Activated CD4-positive, alpha-beta T cell treated with anti-CD3 and anti-CD28 coated beads, Interleukin-2, amount 10 ng/mL, durations not matched to agents 7 days and 5 days (primary cell): ENCODE measurements at regions not wholly inside any gene's neighbourhood (a gene's known extent, or its start where the extent isn't known, plus 50 kb on each side); places are given as distances from the start of the nearest gene placed in this dataset.

Experiments
- CTCF ChIA-PET: fragments of 350-600 bp; sonication (Branson Sonifier 250); formaldehyde crosslinking; loops from one replicate; lab custom pipeline; 2021; ENCODE audit warnings: antibody characterized with exemption; lab: Charles Lee
- POLR2A ChIA-PET: fragments of 350-600 bp; sonication (Branson Sonifier 250); formaldehyde crosslinking; loops from one replicate; lab custom pipeline; 2021; ENCODE audit warnings: antibody characterized with exemption; lab: Charles Lee
- DNase-seq: peaks from one replicate; pipeline ENCODE4 v3.0.0-alpha.2; 2020
- H3K27ac Mint-ChIP-seq: one replicate; pipeline ENCODE4 v1.8.0; 2021; ENCODE audit warnings: mild to moderate bottlenecking, moderate library complexity, mixed read lengths
- H3K27me3 Mint-ChIP-seq: one replicate; pipeline ENCODE4 v1.8.0; 2021; ENCODE audit warnings: mixed read lengths
- H3K36me3 Mint-ChIP-seq: one replicate; pipeline ENCODE4 v1.8.0; 2021; ENCODE audit warnings: low read depth, mixed read lengths
- H3K4me1 Mint-ChIP-seq: one replicate; pipeline ENCODE4 v1.8.0; 2021; ENCODE audit warnings: mixed read lengths
- H3K4me3 Mint-ChIP-seq: one replicate; pipeline ENCODE4 v1.8.0; 2021; ENCODE audit warnings: mild to moderate bottlenecking, moderate library complexity, mixed read lengths
- H3K9me3 Mint-ChIP-seq: one replicate; pipeline ENCODE4 v1.8.0; 2021; ENCODE audit warnings: mixed read lengths

- Mint-ChIP-seq H3K9me3 (no peaks in the 10 kb centered on the region), H3K27ac (no peak overlapping the region), H3K4me3 (no peak overlapping the region), H3K27me3 (no peaks in the 10 kb centered on the region), H3K4me1 (peaks cover 12% of the 10 kb centered on the region), H3K36me3 (no peaks in the 10 kb centered on the region)
- DNase-seq: no peak
- ChIA-PET POLR2A (no interaction called here), CTCF (interaction anchor here (0.8 to 1.2 kb wide), 3 partner anchors 16 to 50 kb away, joined by 3 to 8 read pairs (median 3); no protein-coding TSS in a partner anchor)
Measured at GRCh38 chr6:53744321-53744720, 50.5 kb upstream of the LRRC1 start.

GRCh38 chr6:53741034-53741823, 53.6 kb upstream of the LRRC1 start:
- ChIA-PET POLR2A (no interaction called here), CTCF (no interaction called here)
- Mint-ChIP-seq H3K27ac (peak overlapping the region; percentile 34), H3K27me3 (no peaks in the 10 kb centered on the region), H3K4me3 (peak overlapping the region; percentile 24), H3K4me1 (peaks cover 12% of the 10 kb centered on the region), H3K36me3 (no peaks in the 10 kb centered on the region), H3K9me3 (no peaks in the 10 kb centered on the region)
- DNase-seq: peak; percentile 16

GRCh38 chr6:53737746-53738145, 57.1 kb upstream of the LRRC1 start:
- Mint-ChIP-seq H3K36me3 (no peaks in the 10 kb centered on the region), H3K9me3 (no peaks in the 10 kb centered on the region), H3K27ac (no peak overlapping the region), H3K27me3 (no peaks in the 10 kb centered on the region), H3K4me3 (no peak overlapping the region), H3K4me1 (peaks cover 33% of the 10 kb centered on the region)
- CTCF ChIA-PET: interaction anchor here (1.4 to 1.7 kb wide), 2 partner anchors 12 to 18 kb away, joined by 3 to 4 read pairs; no protein-coding TSS in a partner anchor
- DNase-seq: no peak
- POLR2A ChIA-PET: interaction anchor here (0.6 kb wide), 1 partner anchor 195 kb away, joined by 4 read pairs; no protein-coding TSS in a partner anchor

- peak; percentile 36 for DNase-seq
- no peak overlapping the region for H3K4me3 Mint-ChIP-seq
- no peaks in the 10 kb centered on the region for H3K27me3 Mint-ChIP-seq
- POLR2A ChIA-PET: no interaction called here
- no peaks in the 10 kb centered on the region for H3K36me3 Mint-ChIP-seq
- no peaks in the 10 kb centered on the region for H3K9me3 Mint-ChIP-seq
- peaks cover 32% of the 10 kb centered on the region for H3K4me1 Mint-ChIP-seq
- peak overlapping the region; percentile 69 for H3K27ac Mint-ChIP-seq
- CTCF ChIA-PET: interaction anchor here (1.4 kb wide), 1 partner anchor 10 kb away, joined by 7 read pairs; no protein-coding TSS in a partner anchor
Measured at GRCh38 chr6:53735896-53736295, 58.9 kb upstream of the LRRC1 start.

- H3K9me3 Mint-ChIP-seq: no peaks in the 10 kb centered on the region
- ChIA-PET POLR2A (no interaction called here), CTCF (interaction anchor here (0.6 to 1.4 kb wide), 4 partner anchors 9 to 207 kb away, joined by 3 to 7 read pairs (median 4); no protein-coding TSS in a partner anchor)
- H3K36me3 Mint-ChIP-seq: no peaks in the 10 kb centered on the region
- peak; percentile 14 for DNase-seq
- no peak overlapping the region for H3K4me3 Mint-ChIP-seq
- H3K27me3 Mint-ChIP-seq: no peaks in the 10 kb centered on the region
- peaks cover 31% of the 10 kb centered on the region for H3K4me1 Mint-ChIP-seq
- H3K27ac Mint-ChIP-seq: no peak overlapping the region
Measured at GRCh38 chr6:53734473-53735299, 60.1 kb upstream of the LRRC1 start.

GRCh38 chr6:53731866-53732636, 62.8 kb upstream of the LRRC1 start:
- H3K4me1 Mint-ChIP-seq: peaks cover 38% of the 10 kb centered on the region
- no peak for DNase-seq
- no peak overlapping the region for H3K4me3 Mint-ChIP-seq
- ChIA-PET POLR2A (no interaction called here), CTCF (interaction anchor here (0.7 to 1.7 kb wide), 5 partner anchors 17 to 240 kb away, joined by 3 to 5 read pairs (median 3); partner anchors contain the start of gene LRRC1)
- no peaks in the 10 kb centered on the region for H3K9me3 Mint-ChIP-seq
- no peaks in the 10 kb centered on the region for H3K36me3 Mint-ChIP-seq
- no peak overlapping the region for H3K27ac Mint-ChIP-seq
- peaks cover 1% of the 10 kb centered on the region for H3K27me3 Mint-ChIP-seq

GRCh38 chr6:53730767-53731166, 64.0 kb upstream of the LRRC1 start:
- DNase-seq: no peak
- H3K27ac Mint-ChIP-seq: no peak overlapping the region
- H3K4me3 Mint-ChIP-seq: no peak overlapping the region
- CTCF ChIA-PET: interaction anchor here (1.7 kb wide), 1 partner anchor 16 kb away, joined by 3 read pairs; no protein-coding TSS in a partner anchor
- H3K9me3 Mint-ChIP-seq: no peaks in the 10 kb centered on the region
- H3K27me3 Mint-ChIP-seq: peaks cover 2% of the 10 kb centered on the region
- POLR2A ChIA-PET: no interaction called here
- H3K4me1 Mint-ChIP-seq: peaks cover 34% of the 10 kb centered on the region
- no peaks in the 10 kb centered on the region for H3K36me3 Mint-ChIP-seq

GRCh38 chr6:53728570-53729194, 63.1 kb upstream of the KLHL31 start:
- no peak overlapping the region for H3K27ac Mint-ChIP-seq
- H3K9me3 Mint-ChIP-seq: no peaks in the 10 kb centered on the region
- no peak overlapping the region for H3K4me3 Mint-ChIP-seq
- peaks cover 18% of the 10 kb centered on the region for H3K4me1 Mint-ChIP-seq
- H3K27me3 Mint-ChIP-seq: peaks cover 11% of the 10 kb centered on the region
- CTCF ChIA-PET: interaction anchor here (0.6 to 2.9 kb wide), 7 partner anchors 16 to 235 kb away, joined by 3 to 13 read pairs (median 3); no protein-coding TSS in a partner anchor
- POLR2A ChIA-PET: interaction anchor here (0.7 kb wide), 1 partner anchor 554 kb away, joined by 3 read pairs; no protein-coding TSS in a partner anchor
- no peaks in the 10 kb centered on the region for H3K36me3 Mint-ChIP-seq
- peak; percentile 49 for DNase-seq

- ChIA-PET CTCF (interaction anchor here (1.4 to 2.9 kb wide), 2 partner anchors 77 to 234 kb away, joined by 3 to 13 read pairs; no protein-coding TSS in a partner anchor), POLR2A (no interaction called here)
- Mint-ChIP-seq H3K4me1 (peaks cover 18% of the 10 kb centered on the region), H3K9me3 (no peaks in the 10 kb centered on the region), H3K27ac (no peak overlapping the region), H3K27me3 (peaks cover 12% of the 10 kb centered on the region), H3K4me3 (no peak overlapping the region), H3K36me3 (no peaks in the 10 kb centered on the region)
- no peak for DNase-seq
Measured at GRCh38 chr6:53727748-53728147, 62.2 kb upstream of the KLHL31 start.

- DNase-seq: peak; percentile 71
- Mint-ChIP-seq H3K27me3 (peaks cover 12% of the 10 kb centered on the region), H3K27ac (no peak overlapping the region), H3K4me3 (no peak overlapping the region), H3K36me3 (no peaks in the 10 kb centered on the region), H3K4me1 (peaks cover 7% of the 10 kb centered on the region), H3K9me3 (no peaks in the 10 kb centered on the region)
- CTCF ChIA-PET: interaction anchor here (0.6 to 2.2 kb wide), 18 partner anchors 9 to 285 kb away, joined by 3 to 14 read pairs (median 3); no protein-coding TSS in a partner anchor
- POLR2A ChIA-PET: no interaction called here
Measured at GRCh38 chr6:53725791-53726575, 60.4 kb upstream of the KLHL31 start.

GRCh38 chr6:53724501-53724900, 58.9 kb upstream of the KLHL31 start:
- no peaks in the 10 kb centered on the region for H3K9me3 Mint-ChIP-seq
- CTCF ChIA-PET: interaction anchor here (1.2 to 1.3 kb wide), 2 partner anchors 211 to 241 kb away, joined by 3 read pairs; no protein-coding TSS in a partner anchor
- H3K4me1 Mint-ChIP-seq: peaks cover 7% of the 10 kb centered on the region
- no peak overlapping the region for H3K4me3 Mint-ChIP-seq
- H3K27ac Mint-ChIP-seq: no peak overlapping the region
- peaks cover 12% of the 10 kb centered on the region for H3K27me3 Mint-ChIP-seq
- POLR2A ChIA-PET: no interaction called here
- H3K36me3 Mint-ChIP-seq: no peaks in the 10 kb centered on the region
- DNase-seq: no peak
